GM21717 (cell line): ENCODE measurements at regions not wholly inside any gene's neighbourhood (a gene's known extent, or its start where the extent isn't known, plus 50 kb on each side); places are given as distances from the start of the nearest gene placed in this dataset.
"Not testable (repeated sequence)": the region's sequence is repeated elsewhere in the genome, so short reads cannot be mapped to it uniquely, and the experiment has no call there.

Experiments
- ATAC-seq: cut with Tn5 transposase; IDR thresholded peaks from one replicate; pipeline ENCODE4 v1.9.1; 2021; ENCODE audit warnings: mild to moderate bottlenecking, moderate library complexity; ENCODE audit not compliant: unreplicated experiment

GRCh38 chr12:89289720-89290119 lies 62.6 kb downstream of the DUSP6 start:
- ATAC-seq: no peak

- no peak for ATAC-seq
Measured at GRCh38 chr12:89288959-89289358, 63.3 kb downstream of the DUSP6 start.

- no peak for ATAC-seq
Measured at GRCh38 chr12:89286501-89286900, 65.8 kb downstream of the DUSP6 start.

GRCh38 chr12:89281539-89281867 lies 70.8 kb downstream of the DUSP6 start:
- no peak for ATAC-seq

- ATAC-seq: no peak
Measured at GRCh38 chr12:89280833-89281538, 71.3 kb downstream of the DUSP6 start.

GRCh38 chr12:89279499-89279898 lies 72.8 kb downstream of the DUSP6 start:
- no peak for ATAC-seq

GRCh38 chr12:89278862-89279261 lies 73.4 kb downstream of the DUSP6 start:
- no peak for ATAC-seq

GRCh38 chr12:89278169-89278568 lies 74.1 kb downstream of the DUSP6 start:
- no peak for ATAC-seq

GRCh38 chr12:89276860-89277259 lies 75.4 kb downstream of the DUSP6 start:
- ATAC-seq: no peak

- no peak for ATAC-seq
Measured at GRCh38 chr12:89273525-89273924, 78.8 kb downstream of the DUSP6 start.

GRCh38 chr12:89270548-89270947 lies 81.8 kb downstream of the DUSP6 start:
- no peak for ATAC-seq

- ATAC-seq: no peak
Measured at GRCh38 chr12:89269174-89269573, 83.1 kb downstream of the DUSP6 start.

GRCh38 chr12:89267404-89267803 lies 84.9 kb downstream of the DUSP6 start:
- no peak for ATAC-seq

GRCh38 chr12:89266574-89267188 lies 85.6 kb downstream of the DUSP6 start:
- not testable (repeated sequence) for ATAC-seq

- no peak for ATAC-seq
Measured at GRCh38 chr12:89264837-89265236, 87.5 kb downstream of the DUSP6 start.

GRCh38 chr12:89263900-89264299 lies 88.4 kb downstream of the DUSP6 start:
- no peak for ATAC-seq

GRCh38 chr12:89262855-89263552 lies 89.3 kb downstream of the DUSP6 start:
- ATAC-seq: no peak

- no peak for ATAC-seq
Measured at GRCh38 chr12:89261982-89262381, 90.3 kb downstream of the DUSP6 start.

- ATAC-seq: no peak
Measured at GRCh38 chr12:89260841-89261637, 91.3 kb downstream of the DUSP6 start.

- ATAC-seq: no peak
Measured at GRCh38 chr12:89259821-89260220, 92.5 kb downstream of the DUSP6 start.

GRCh38 chr12:89258240-89258969 lies 93.9 kb downstream of the DUSP6 start:
- ATAC-seq: no peak
